Kidney (tissue), 13 donors: ENCODE measurements at regions not wholly inside any gene's neighbourhood (a gene's known extent, or its start where the extent isn't known, plus 50 kb on each side); places are given as distances from the start of the nearest gene placed in this dataset.

Experiments
- DNase-seq, 5 donors: peaks; one replicate each; pipeline ENCODE4 v3.0.0-alpha.2; 2013 to 2020
- FAIRE-seq: peaks from 2 replicates; lab custom pipeline; 2012; peaks lifted over from hg19 to GRCh38; lab: Jason Lieb, UNC
- H3K27ac ChIP-seq, 2 donors: one replicate each; pipeline ENCODE4 v1.7.0; 2013; ENCODE audit warnings: low read depth in 2 of 2, low read length in 2 of 2, inconsistent platforms in 1 of 2
- H3K27me3 ChIP-seq: one replicate; pipeline ENCODE4 v1.7.1; 2013; ENCODE audit warnings: low read length, inconsistent platforms; ENCODE audit not compliant: control insufficient read depth, insufficient read depth
- H3K36me3 ChIP-seq, 3 donors: one replicate each; pipeline versions ENCODE4 v1.7.0 to v1.7.1; 2013; ENCODE audit warnings: low read length in 3 of 3, control low read depth in 1 of 3, inconsistent platforms in 1 of 3; ENCODE audit not compliant: insufficient read depth in 3 of 3, control insufficient read depth in 2 of 3
- H3K4me1 ChIP-seq, 3 donors: one replicate each; pipeline versions ENCODE4 v1.7.0 to v1.7.1; 2013; ENCODE audit warnings: low read length in 3 of 3, inconsistent platforms in 1 of 3, low read depth in 1 of 3; ENCODE audit not compliant: control insufficient read depth in 2 of 3, insufficient read depth in 2 of 3
- H3K4me3 ChIP-seq, 3 donors: one replicate each; pipeline versions ENCODE4 v1.7.0 to v1.8.1; 2013; ENCODE audit warnings: low read length in 3 of 3, control low read depth in 1 of 3, inconsistent platforms in 1 of 3
- H3K9ac ChIP-seq, 3 donors: one replicate each; pipeline versions ENCODE4 v1.7.0 to v1.7.1; 2013; ENCODE audit warnings: low read length in 3 of 3, control low read depth in 1 of 3, inconsistent platforms in 1 of 3
- H3K9me3 ChIP-seq, 3 donors: one replicate each; pipeline versions ENCODE4 v1.7.0 to v1.7.1; 2013; ENCODE audit warnings: low read length in 3 of 3, control low read depth in 1 of 3, inconsistent platforms in 1 of 3; ENCODE audit not compliant: control insufficient read depth in 2 of 3, insufficient read depth in 1 of 3
- intact Hi-C: fragments of 100-400 bp; cut with DNase I; formaldehyde crosslinking; loops from one replicate; pipeline ENCODE4 v1.11.1; 2022
- TF ChIP-seq, protein P1 (sequence below): IDR thresholded peaks from 3 replicates; pipeline ENCODE4 v1.5.1; 2012; ENCODE audit warnings: mild to moderate bottlenecking, moderate library complexity, borderline replicate concordance; ENCODE audit not compliant: insufficient read depth; ENCODE audit errors: extremely low read depth
- donor health status: control.
- donor health status: control.
- donor health status: control.
- donor health status: control.
- donor health status: control.
- donor health status: DM: yes; HTN: yes; CAD: no.
- donor health status: Normal renal cell carcinoma (clear cell type).

DNA sequence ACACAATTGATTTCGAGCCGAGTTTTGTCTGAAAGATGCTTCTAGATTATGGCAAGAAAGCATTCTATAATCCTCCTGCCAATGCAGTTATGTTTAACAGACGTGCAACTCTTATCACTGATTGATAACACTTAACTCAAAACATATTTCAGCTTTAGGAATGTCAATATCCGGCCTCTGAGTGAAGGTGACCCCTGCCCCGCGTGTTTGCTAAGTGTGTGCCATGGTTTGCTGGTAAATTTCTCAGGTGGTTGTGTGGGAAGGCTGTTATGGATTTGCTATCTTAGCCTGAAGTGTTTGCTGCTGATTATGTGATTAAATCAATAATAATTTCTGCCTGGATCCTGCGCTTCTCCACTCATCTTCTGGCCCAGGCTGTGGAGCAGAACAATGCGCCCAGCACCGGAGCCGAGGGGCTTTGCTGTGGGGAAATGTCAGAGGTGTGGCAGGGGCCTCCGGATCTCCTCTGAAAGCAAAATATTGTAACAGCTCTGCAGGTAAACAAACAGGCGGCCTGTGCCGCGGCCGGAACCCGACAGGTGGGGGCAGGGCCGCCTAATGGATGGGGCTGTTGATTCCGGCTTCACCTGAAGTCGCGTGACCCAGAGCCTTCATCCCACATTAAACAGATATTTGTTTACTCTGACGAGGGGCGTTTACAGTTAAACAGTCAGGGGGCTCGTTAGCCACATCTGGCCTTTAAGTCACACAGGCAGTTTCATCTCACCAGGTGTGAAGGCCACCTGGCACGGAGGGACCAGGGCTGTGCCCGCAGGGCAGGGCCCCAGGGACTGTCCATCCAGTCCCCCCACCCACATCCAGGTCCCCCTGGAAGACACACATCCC, 210.7 kb upstream of the SALL3 start:
- Histone ChIP-seq H3K27ac (no peak overlapping the region), H3K27me3 (no peaks in the 10 kb centered on the region), H3K4me1 (no peaks in the 10 kb centered on the region), H3K9me3 (no peaks in the 10 kb centered on the region), H3K9ac (no peak overlapping the region), H3K36me3 (no peaks in the 10 kb centered on the region), H3K4me3 (no peak overlapping the region)
- intact Hi-C loops = no loop called here
- DNase-seq (peak in 1 of 5 donors; percentile 20), FAIRE-seq (no peak)
- TF ChIP-seq, protein P1, sequence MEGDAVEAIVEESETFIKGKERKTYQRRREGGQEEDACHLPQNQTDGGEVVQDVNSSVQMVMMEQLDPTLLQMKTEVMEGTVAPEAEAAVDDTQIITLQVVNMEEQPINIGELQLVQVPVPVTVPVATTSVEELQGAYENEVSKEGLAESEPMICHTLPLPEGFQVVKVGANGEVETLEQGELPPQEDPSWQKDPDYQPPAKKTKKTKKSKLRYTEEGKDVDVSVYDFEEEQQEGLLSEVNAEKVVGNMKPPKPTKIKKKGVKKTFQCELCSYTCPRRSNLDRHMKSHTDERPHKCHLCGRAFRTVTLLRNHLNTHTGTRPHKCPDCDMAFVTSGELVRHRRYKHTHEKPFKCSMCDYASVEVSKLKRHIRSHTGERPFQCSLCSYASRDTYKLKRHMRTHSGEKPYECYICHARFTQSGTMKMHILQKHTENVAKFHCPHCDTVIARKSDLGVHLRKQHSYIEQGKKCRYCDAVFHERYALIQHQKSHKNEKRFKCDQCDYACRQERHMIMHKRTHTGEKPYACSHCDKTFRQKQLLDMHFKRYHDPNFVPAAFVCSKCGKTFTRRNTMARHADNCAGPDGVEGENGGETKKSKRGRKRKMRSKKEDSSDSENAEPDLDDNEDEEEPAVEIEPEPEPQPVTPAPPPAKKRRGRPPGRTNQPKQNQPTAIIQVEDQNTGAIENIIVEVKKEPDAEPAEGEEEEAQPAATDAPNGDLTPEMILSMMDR = no peak

DNA sequence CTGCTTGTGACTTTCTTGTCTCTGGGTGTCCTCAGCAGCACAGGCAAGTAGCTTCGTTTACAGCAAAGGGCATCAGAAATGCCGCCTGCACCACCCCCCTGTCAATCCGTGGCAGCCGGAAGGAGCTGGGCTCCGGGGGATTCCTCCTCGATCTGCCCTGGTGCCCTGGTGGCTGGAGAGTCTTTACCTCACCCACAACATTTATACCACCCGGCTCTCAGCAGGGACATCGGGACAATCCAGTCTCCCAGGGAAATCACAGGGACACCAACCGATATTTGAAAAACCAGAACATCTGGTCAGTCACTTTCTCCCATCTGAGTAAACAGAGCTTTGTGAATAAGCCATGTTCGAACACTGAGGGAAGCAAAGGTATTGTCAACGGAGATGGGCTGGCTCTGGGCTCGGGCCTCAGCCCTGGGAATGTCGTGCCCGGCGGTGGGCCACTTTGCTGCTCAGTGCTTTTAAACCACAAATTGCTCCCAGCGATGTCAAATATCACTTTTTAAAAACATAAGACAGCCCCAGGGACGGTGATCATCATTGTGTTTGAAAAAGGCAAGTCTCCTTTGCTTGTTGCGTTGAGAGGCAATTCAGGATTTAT, 210.0 kb upstream of the SALL3 start:
- Histone ChIP-seq H3K27ac (no peak overlapping the region), H3K36me3 (no peaks in the 10 kb centered on the region), H3K4me1 (no peaks in the 10 kb centered on the region), H3K9me3 (no peaks in the 10 kb centered on the region), H3K27me3 (no peaks in the 10 kb centered on the region), H3K4me3 (no peak overlapping the region), H3K9ac (no peak overlapping the region)
- FAIRE-seq (no peak), DNase-seq (no peak)
- intact Hi-C loops = no loop called here
- TF ChIP-seq, protein P1 = no peak

GRCh38 chr18:78770139-78770822, 209.3 kb upstream of the SALL3 start:
- no peaks in the 10 kb centered on the region for H3K9me3 ChIP-seq
- no peaks in the 10 kb centered on the region for H3K4me1 ChIP-seq
- no peaks in the 10 kb centered on the region for H3K27me3 ChIP-seq
- H3K36me3 ChIP-seq = no peaks in the 10 kb centered on the region
- DNase-seq = peak in 2 of 5 donors; percentile 46 to 47
- TF ChIP-seq, protein P1 = no peak
- no peak overlapping the region for H3K9ac ChIP-seq
- no peak for FAIRE-seq
- H3K27ac ChIP-seq = no peak overlapping the region
- intact Hi-C loops = no loop called here
- no peak overlapping the region for H3K4me3 ChIP-seq
